ENCODE measurements at regions not wholly inside any gene's neighbourhood (a gene's known extent, or its start where the extent isn't known, plus 50 kb on each side); places are given as distances from the start of the nearest gene placed in this dataset.

DNA sequence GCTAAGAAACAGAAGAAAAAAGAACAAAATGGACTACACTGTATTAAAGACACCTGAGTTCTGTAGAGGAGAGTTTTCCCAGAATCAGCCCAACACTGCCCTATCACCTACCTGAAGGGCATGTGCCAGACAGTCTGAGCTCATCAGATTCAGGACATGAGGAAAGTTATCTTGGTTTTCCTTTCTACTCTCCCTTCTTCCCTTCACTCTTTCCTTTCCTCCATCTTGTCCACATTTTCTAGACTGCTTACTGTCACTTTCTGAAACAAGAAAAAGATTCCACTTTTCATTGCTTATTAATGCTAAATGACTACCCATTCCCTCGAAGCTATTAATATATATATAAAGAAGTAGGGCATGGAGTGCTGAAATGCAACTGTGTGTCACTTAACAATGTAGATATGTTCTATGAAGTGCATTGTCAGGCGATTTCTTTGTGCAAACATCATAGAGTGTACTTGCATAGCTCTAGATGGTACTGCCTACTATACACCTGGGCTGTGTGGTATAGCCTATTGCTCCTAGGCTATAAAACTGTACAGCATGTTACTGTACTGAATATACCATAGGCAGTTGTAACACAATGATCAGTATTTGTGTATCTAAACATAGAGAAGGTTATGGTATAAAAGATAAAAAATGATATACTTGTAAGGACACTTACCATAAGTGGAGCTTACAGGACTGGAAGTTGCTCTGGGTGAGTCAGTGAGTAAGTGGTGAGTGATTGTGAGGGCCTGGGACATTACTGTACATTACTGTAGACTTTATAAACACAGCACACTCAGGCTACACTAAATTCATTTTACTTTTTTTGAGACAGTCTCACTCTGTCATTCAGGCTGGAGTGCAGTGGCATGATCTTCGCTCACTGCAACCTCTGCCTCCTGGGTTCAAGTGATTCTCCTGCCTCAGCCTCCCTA, 145.5 kb upstream of the ITGA6 start:
- no peak overlapping the region for H3K27ac ChIP-seq (ENCODE audit: low read length)
- no peaks in the 10 kb centered on the region; the same call in 1 of the 2 replicates for H3K9me3 ChIP-seq (ENCODE audit: control insufficient read depth, insufficient read depth, low read depth, low read length)
- TF ChIP-seq SIN3A (IDR thresholded peaks at IDR 0.05; ENCODE audit: borderline replicate concordance, insufficient read depth, low read depth, low read length) (no peak), CTCF (IDR thresholded peaks at IDR 0.05) (no peak), TCF7L2 (IDR thresholded peaks at IDR 0.05; ENCODE audit: low read depth, low read length) (no peak)
- TF ChIP-seq, protein P1, sequence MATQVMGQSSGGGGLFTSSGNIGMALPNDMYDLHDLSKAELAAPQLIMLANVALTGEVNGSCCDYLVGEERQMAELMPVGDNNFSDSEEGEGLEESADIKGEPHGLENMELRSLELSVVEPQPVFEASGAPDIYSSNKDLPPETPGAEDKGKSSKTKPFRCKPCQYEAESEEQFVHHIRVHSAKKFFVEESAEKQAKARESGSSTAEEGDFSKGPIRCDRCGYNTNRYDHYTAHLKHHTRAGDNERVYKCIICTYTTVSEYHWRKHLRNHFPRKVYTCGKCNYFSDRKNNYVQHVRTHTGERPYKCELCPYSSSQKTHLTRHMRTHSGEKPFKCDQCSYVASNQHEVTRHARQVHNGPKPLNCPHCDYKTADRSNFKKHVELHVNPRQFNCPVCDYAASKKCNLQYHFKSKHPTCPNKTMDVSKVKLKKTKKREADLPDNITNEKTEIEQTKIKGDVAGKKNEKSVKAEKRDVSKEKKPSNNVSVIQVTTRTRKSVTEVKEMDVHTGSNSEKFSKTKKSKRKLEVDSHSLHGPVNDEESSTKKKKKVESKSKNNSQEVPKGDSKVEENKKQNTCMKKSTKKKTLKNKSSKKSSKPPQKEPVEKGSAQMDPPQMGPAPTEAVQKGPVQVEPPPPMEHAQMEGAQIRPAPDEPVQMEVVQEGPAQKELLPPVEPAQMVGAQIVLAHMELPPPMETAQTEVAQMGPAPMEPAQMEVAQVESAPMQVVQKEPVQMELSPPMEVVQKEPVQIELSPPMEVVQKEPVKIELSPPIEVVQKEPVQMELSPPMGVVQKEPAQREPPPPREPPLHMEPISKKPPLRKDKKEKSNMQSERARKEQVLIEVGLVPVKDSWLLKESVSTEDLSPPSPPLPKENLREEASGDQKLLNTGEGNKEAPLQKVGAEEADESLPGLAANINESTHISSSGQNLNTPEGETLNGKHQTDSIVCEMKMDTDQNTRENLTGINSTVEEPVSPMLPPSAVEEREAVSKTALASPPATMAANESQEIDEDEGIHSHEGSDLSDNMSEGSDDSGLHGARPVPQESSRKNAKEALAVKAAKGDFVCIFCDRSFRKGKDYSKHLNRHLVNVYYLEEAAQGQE (IDR thresholded peaks at IDR 0.05; ENCODE audit: insufficient read depth in 1 of 2, low read depth in 2 of 2, low read length in 1 of 2) = no peak
- in situ Hi-C loops (cut with HindIII; ENCODE audit: low pct_unique_long_range_greater_than_20kb, low sequenced_read_pairs) = no loop called here
- intact Hi-C loops (cut with micrococcal nuclease; ENCODE audit: unreplicated experiment) = no loop called here
- DNase-seq (ENCODE audit: low read depth, low spot score) = no peak
- H3K36me3 ChIP-seq (ENCODE audit: control insufficient read depth, insufficient read depth, low read length) = no peaks in the 10 kb centered on the region
- no TSS peak for BruUV-seq (replicated peaks)
- ATAC-seq = no peak
- H3K4me3 ChIP-seq (ENCODE audit: low read depth in 2 of 2, low read length in 2 of 2) = no peak overlapping the region
- ChIA-PET POLR2A (no interaction called here), CTCF (no interaction called here)
- H3K4me1 ChIP-seq (ENCODE audit: control insufficient read depth, insufficient read depth, low read length) = no peaks in the 10 kb centered on the region
- H3K27me3 ChIP-seq (ENCODE audit: control insufficient read depth, insufficient read depth, low read length) = no peaks in the 10 kb centered on the region

GRCh38 chr2:172282944-172283343, 144.4 kb upstream of the ITGA6 start:
- Histone ChIP-seq H3K27me3 (ENCODE audit: control insufficient read depth, insufficient read depth, low read length) (no peaks in the 10 kb centered on the region), H3K4me3 (ENCODE audit: low read depth in 2 of 2, low read length in 2 of 2) (no peak overlapping the region), H3K9me3 (ENCODE audit: control insufficient read depth, insufficient read depth, low read depth, low read length) (no peaks in the 10 kb centered on the region), H3K36me3 (ENCODE audit: control insufficient read depth, insufficient read depth, low read length) (no peaks in the 10 kb centered on the region), H3K4me1 (ENCODE audit: control insufficient read depth, insufficient read depth, low read length) (no peaks in the 10 kb centered on the region), H3K27ac (ENCODE audit: low read length) (no peak overlapping the region)
- no TSS peak for BruUV-seq (replicated peaks)
- TF ChIP-seq CTCF (IDR thresholded peaks at IDR 0.05) = no peak
- TF ChIP-seq, protein P1 (IDR thresholded peaks at IDR 0.05; ENCODE audit: insufficient read depth in 1 of 2, low read depth in 2 of 2, low read length in 1 of 2) = no peak
- POLR2A ChIA-PET = interaction anchor here (0.6 kb wide), 1 partner anchor 201 kb away, joined by 3 read pairs; no protein-coding TSS in a partner anchor
- DNase-seq (ENCODE audit: low read depth, low spot score) (no peak), ATAC-seq (no peak)
- in situ Hi-C loops (cut with HindIII; ENCODE audit: low pct_unique_long_range_greater_than_20kb, low sequenced_read_pairs) (no loop called here), intact Hi-C loops (cut with micrococcal nuclease; ENCODE audit: unreplicated experiment) (no loop called here)
- CTCF ChIA-PET = no interaction called here

All from Panc1 (cell line).